HEK293 (cell line): ENCODE measurements at regions not wholly inside any gene's neighbourhood (a gene's known extent, or its start where the extent isn't known, plus 50 kb on each side); places are given as distances from the start of the nearest gene placed in this dataset.

Source experiments
- CTCF ChIA-PET: fragments of 350-600 bp; formaldehyde crosslinking; extraction: SDS; loops from one replicate; lab custom pipeline; 2021; ENCODE audit warnings: antibody characterized with exemption; lab: Yijun Ruan, JAX
- POLR2A ChIA-PET: fragments of 300-600 bp; formaldehyde crosslinking; extraction: SDS; loops from one replicate; lab custom pipeline; 2020; ENCODE audit warnings: antibody characterized with exemption, inconsistent platforms; lab: Yijun Ruan, JAX
- H3K27ac ChIP-seq: fragments of 200-500 bp; sonication (Bioruptor generic); 2 replicates; pipeline ENCODE4 v1.5.1; 2014; ENCODE audit warnings: low read depth, low read length, control low read depth, inconsistent platforms; ENCODE audit errors: extremely low read depth
- H3K36me3 ChIP-seq, 2 experiments: fragments of 200-500 bp in 1 of 2; sonication (Bioruptor generic) in 1 of 2; 1 replicate in 1 of 2; 2 replicates in 1 of 2; pipeline ENCODE4 v1.5.1; 2014 to 2017; ENCODE audit warnings: inconsistent platforms in 2 of 2, low read length in 2 of 2; ENCODE audit not compliant: control insufficient read depth in 2 of 2, insufficient read depth in 1 of 2
- H3K4me1 ChIP-seq: fragments of 200-500 bp; sonication (Bioruptor generic); 2 replicates; pipeline ENCODE4 v1.5.1; 2014; ENCODE audit warnings: mild to moderate bottlenecking, low read length, inconsistent platforms; ENCODE audit not compliant: control insufficient read depth, insufficient read depth
- H3K4me3 ChIP-seq: 2 replicates; pipeline ENCODE4 v1.5.1; 2011; ENCODE audit warnings: low read depth, mild to moderate bottlenecking, control low read depth, low read length, moderate library complexity
- H3K9me3 ChIP-seq: fragments of 200-500 bp; sonication (Bioruptor generic); 2 replicates; pipeline ENCODE4 v1.5.1; 2014; ENCODE audit warnings: low read depth, low read length, inconsistent platforms; ENCODE audit not compliant: control insufficient read depth, insufficient read depth
- ATF2 ChIP-seq: fragments of 450-650 bp; formaldehyde crosslinking; IDR thresholded peaks from 2 replicates; pipeline ENCODE4 v1.5.1; 2016; ENCODE audit warnings: missing biosample characterization, missing genetic modification characterization, low read depth
- GLI4 ChIP-seq: fragments of 450-650 bp; formaldehyde crosslinking; IDR thresholded peaks from 2 replicates; pipeline ENCODE4 v1.5.1; 2016; ENCODE audit warnings: missing biosample characterization, missing genetic modification characterization
- KLF1 ChIP-seq: fragments of 450-650 bp; formaldehyde crosslinking; IDR thresholded peaks from 2 replicates; pipeline ENCODE4 v1.5.1; 2016; ENCODE audit warnings: missing biosample characterization, missing genetic modification characterization
- REPIN1 ChIP-seq: fragments of 450-650 bp; formaldehyde crosslinking; IDR thresholded peaks from 2 replicates; pipeline ENCODE4 v1.5.1; 2017; ENCODE audit warnings: missing biosample characterization, missing genetic modification characterization, low read depth
- SALL2 ChIP-seq: fragments of 450-650 bp; formaldehyde crosslinking; IDR thresholded peaks from 2 replicates; pipeline ENCODE4 v1.5.0; 2017; ENCODE audit warnings: missing biosample characterization, mild to moderate bottlenecking, missing genetic modification characterization, borderline replicate concordance
- SP3 ChIP-seq: fragments of 450-650 bp; formaldehyde crosslinking; IDR thresholded peaks from 2 replicates; pipeline ENCODE4 v1.5.1; 2016; ENCODE audit warnings: missing biosample characterization, missing genetic modification characterization
- ZIC2 ChIP-seq: fragments of 450-650 bp; formaldehyde crosslinking; IDR thresholded peaks from 2 replicates; pipeline ENCODE4 v1.5.1; 2016; ENCODE audit warnings: missing biosample characterization, missing genetic modification characterization
- ZNF202 ChIP-seq: fragments of 450-650 bp; formaldehyde crosslinking; IDR thresholded peaks from 2 replicates; pipeline ENCODE4 v1.5.1; 2016; ENCODE audit warnings: missing biosample characterization, missing genetic modification characterization, borderline replicate concordance
- ZNF214 ChIP-seq: fragments of 450-650 bp; formaldehyde crosslinking; IDR thresholded peaks from 2 replicates; pipeline ENCODE4 v1.5.1; 2017; ENCODE audit warnings: missing biosample characterization, mild to moderate bottlenecking, missing genetic modification characterization, borderline replicate concordance
- ZNF239 ChIP-seq: fragments of 450-650 bp; formaldehyde crosslinking; IDR thresholded peaks from 2 replicates; pipeline ENCODE4 v1.5.1; 2016; ENCODE audit warnings: missing biosample characterization, missing genetic modification characterization
- ZNF280C ChIP-seq: fragments of 450-650 bp; formaldehyde crosslinking; IDR thresholded peaks from 2 replicates; pipeline ENCODE4 v1.5.1; 2016; ENCODE audit warnings: missing biosample characterization, missing genetic modification characterization
- ZNF302 ChIP-seq: fragments of 450-650 bp; formaldehyde crosslinking; IDR thresholded peaks from 2 replicates; pipeline ENCODE4 v1.5.1; 2016; ENCODE audit warnings: missing biosample characterization, missing genetic modification characterization, low read depth
- ZNF404 ChIP-seq: fragments of 450-650 bp; formaldehyde crosslinking; IDR thresholded peaks from 2 replicates; pipeline ENCODE4 v1.5.1; 2017; ENCODE audit warnings: missing biosample characterization, missing genetic modification characterization
- ZNF449 ChIP-seq: fragments of 450-650 bp; formaldehyde crosslinking; IDR thresholded peaks from 2 replicates; pipeline ENCODE4 v1.5.1; 2017; ENCODE audit warnings: missing biosample characterization, mild to moderate bottlenecking, missing genetic modification characterization, moderate library complexity
- ZNF473 ChIP-seq: fragments of 450-650 bp; formaldehyde crosslinking; IDR thresholded peaks from 2 replicates; pipeline ENCODE4 v1.5.1; 2017; ENCODE audit warnings: missing biosample characterization, missing genetic modification characterization
- ZNF514 ChIP-seq: fragments of 450-650 bp; formaldehyde crosslinking; IDR thresholded peaks from 2 replicates; pipeline ENCODE4 v1.5.1; 2016; ENCODE audit warnings: missing biosample characterization, missing genetic modification characterization
- ZNF585B ChIP-seq: fragments of 450-650 bp; formaldehyde crosslinking; IDR thresholded peaks from 2 replicates; pipeline ENCODE4 v1.5.1; 2016; ENCODE audit warnings: missing biosample characterization, missing genetic modification characterization
- ZNF624 ChIP-seq: fragments of 450-650 bp; formaldehyde crosslinking; IDR thresholded peaks from 2 replicates; pipeline ENCODE4 v1.5.1; 2017; ENCODE audit warnings: missing biosample characterization, missing genetic modification characterization
- ZNF629 ChIP-seq: fragments of 450-650 bp; formaldehyde crosslinking; IDR thresholded peaks from 2 replicates; pipeline ENCODE4 v1.5.1; 2017; ENCODE audit warnings: missing biosample characterization, missing genetic modification characterization
- ZNF664 ChIP-seq: fragments of 450-650 bp; formaldehyde crosslinking; IDR thresholded peaks from 2 replicates; pipeline ENCODE4 v1.5.1; 2016; ENCODE audit warnings: missing biosample characterization, missing genetic modification characterization
- ZNF670 ChIP-seq: fragments of 450-650 bp; formaldehyde crosslinking; IDR thresholded peaks from 2 replicates; pipeline ENCODE4 v1.5.1; 2016; ENCODE audit warnings: missing biosample characterization, missing genetic modification characterization, low read depth
- ZSCAN30 ChIP-seq: fragments of 450-650 bp; IDR thresholded peaks from 2 replicates; pipeline ENCODE4 v1.5.1; 2018; ENCODE audit warnings: missing biosample characterization, mild to moderate bottlenecking, missing genetic modification characterization, moderate library complexity
- TF ChIP-seq, protein P1 (sequence below): fragments of 450-650 bp; IDR thresholded peaks from 2 replicates; pipeline ENCODE4 v1.5.1; 2018; ENCODE audit warnings: missing biosample characterization, missing genetic modification characterization
- TF ChIP-seq, protein P2 (sequence below): fragments of 450-650 bp; formaldehyde crosslinking; IDR thresholded peaks from 2 replicates; pipeline ENCODE4 v1.5.1; 2016; ENCODE audit warnings: missing biosample characterization, missing genetic modification characterization
- TF ChIP-seq, protein P3 (sequence below): fragments of 450-650 bp; formaldehyde crosslinking; IDR thresholded peaks from 2 replicates; pipeline ENCODE4 v1.5.1; 2016; ENCODE audit warnings: missing biosample characterization, missing genetic modification characterization
- TF ChIP-seq, protein P4 (sequence below): fragments of 450-650 bp; formaldehyde crosslinking; IDR thresholded peaks from 2 replicates; pipeline ENCODE4 v1.5.1; 2016; ENCODE audit warnings: missing biosample characterization, missing genetic modification characterization

DNA sequence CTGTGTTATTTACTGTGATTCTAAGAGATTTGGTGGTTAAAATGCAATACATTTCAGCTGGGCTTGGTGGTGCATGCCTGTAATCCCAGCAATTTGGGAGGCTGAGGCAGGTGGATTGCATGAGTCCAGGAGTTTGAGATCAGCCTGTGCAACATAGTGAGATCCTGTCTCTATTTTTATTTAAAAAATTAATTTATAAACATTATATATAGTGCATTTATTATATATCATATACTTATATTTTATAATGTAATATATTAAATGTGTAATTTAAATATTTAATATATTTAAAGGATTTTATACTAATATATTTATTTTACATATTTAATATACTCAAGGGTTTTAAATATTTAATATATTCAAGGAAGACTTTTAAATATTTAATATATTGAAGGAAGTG, 402.8 kb upstream of the PCDH15 start (continued):
- no peak for TF ChIP-seq ZNF514 (tag by site-specific recombination)
- no peak for TF ChIP-seq ATF2 (tag by site-specific recombination)
- no peak for TF ChIP-seq ZNF202
- no peak for TF ChIP-seq GLI4
- TF ChIP-seq, protein P1, sequence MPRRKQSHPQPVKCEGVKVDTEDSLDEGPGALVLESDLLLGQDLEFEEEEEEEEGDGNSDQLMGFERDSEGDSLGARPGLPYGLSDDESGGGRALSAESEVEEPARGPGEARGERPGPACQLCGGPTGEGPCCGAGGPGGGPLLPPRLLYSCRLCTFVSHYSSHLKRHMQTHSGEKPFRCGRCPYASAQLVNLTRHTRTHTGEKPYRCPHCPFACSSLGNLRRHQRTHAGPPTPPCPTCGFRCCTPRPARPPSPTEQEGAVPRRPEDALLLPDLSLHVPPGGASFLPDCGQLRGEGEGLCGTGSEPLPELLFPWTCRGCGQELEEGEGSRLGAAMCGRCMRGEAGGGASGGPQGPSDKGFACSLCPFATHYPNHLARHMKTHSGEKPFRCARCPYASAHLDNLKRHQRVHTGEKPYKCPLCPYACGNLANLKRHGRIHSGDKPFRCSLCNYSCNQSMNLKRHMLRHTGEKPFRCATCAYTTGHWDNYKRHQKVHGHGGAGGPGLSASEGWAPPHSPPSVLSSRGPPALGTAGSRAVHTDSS, result no peak
- no peak for TF ChIP-seq ZIC2
- TF ChIP-seq, protein P2, sequence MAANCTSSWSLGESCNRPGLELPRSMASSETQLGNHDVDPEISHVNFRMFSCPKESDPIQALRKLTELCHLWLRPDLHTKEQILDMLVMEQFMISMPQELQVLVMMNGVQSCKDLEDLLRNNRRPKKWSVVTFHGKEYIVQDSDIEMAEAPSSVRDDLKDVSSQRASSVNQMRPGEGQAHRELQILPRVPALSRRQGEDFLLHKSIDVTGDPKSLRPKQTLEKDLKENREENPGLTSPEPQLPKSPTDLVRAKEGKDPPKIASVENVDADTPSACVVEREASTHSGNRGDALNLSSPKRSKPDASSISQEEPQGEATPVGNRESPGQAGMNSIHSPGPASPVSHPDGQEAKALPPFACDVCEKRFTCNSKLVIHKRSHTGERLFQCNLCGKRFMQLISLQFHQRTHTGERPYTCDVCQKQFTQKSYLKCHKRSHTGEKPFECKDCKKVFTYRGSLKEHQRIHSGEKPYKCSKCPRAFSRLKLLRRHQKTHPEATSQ, result no peak
- TF ChIP-seq ZNF670 (tag by site-specific recombination), result no peak
- TF ChIP-seq, protein P3, sequence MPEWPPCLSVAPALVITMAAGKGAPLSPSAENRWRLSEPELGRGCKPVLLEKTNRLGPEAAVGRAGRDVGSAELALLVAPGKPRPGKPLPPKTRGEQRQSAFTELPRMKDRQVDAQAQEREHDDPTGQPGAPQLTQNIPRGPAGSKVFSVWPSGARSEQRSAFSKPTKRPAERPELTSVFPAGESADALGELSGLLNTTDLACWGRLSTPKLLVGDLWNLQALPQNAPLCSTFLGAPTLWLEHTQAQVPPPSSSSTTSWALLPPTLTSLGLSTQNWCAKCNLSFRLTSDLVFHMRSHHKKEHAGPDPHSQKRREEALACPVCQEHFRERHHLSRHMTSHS, result no peak
- no peak for TF ChIP-seq ZNF239 (tag by site-specific recombination)
- TF ChIP-seq SALL2 (tag by site-specific recombination), result no peak
- no peak for TF ChIP-seq ZNF404 (tag by site-specific recombination)

GRCh38 chr10:55203319-55203718, 402.3 kb upstream of the PCDH15 start:
- Histone ChIP-seq H3K9me3 (no peaks in the 10 kb centered on the region), H3K4me1 (no peaks in the 10 kb centered on the region), H3K36me3 (no peaks in the 10 kb centered on the region), H3K27ac (no peak overlapping the region), H3K4me3 (no peak overlapping the region)
- ChIA-PET POLR2A (no interaction called here), CTCF (no interaction called here)
- no peak for TF ChIP-seq ZNF514 (tag by site-specific recombination)
- no peak for TF ChIP-seq ZNF585B (tag by site-specific recombination)
- TF ChIP-seq ZNF214 (tag by site-specific recombination), result no peak
- TF ChIP-seq, protein P4, sequence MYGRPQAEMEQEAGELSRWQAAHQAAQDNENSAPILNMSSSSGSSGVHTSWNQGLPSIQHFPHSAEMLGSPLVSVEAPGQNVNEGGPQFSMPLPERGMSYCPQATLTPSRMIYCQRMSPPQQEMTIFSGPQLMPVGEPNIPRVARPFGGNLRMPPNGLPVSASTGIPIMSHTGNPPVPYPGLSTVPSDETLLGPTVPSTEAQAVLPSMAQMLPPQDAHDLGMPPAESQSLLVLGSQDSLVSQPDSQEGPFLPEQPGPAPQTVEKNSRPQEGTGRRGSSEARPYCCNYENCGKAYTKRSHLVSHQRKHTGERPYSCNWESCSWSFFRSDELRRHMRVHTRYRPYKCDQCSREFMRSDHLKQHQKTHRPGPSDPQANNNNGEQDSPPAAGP (tag by site-specific recombination), result no peak
- no peak for TF ChIP-seq KLF1 (tag by site-specific recombination)
- no peak for TF ChIP-seq ZNF624
- no peak for TF ChIP-seq ZNF664 (tag by site-specific recombination)
- TF ChIP-seq REPIN1 (tag by site-specific recombination), result no peak
- TF ChIP-seq ZNF302 (tag by site-specific recombination), result no peak
- TF ChIP-seq ZNF670 (tag by site-specific recombination), result no peak
- TF ChIP-seq SP3 (tag by site-specific recombination), result no peak
- TF ChIP-seq, protein P2, result no peak
- no peak for TF ChIP-seq ZNF629 (tag by site-specific recombination)
- TF ChIP-seq ZNF280C, result no peak
- TF ChIP-seq SALL2 (tag by site-specific recombination), result no peak
- TF ChIP-seq ZSCAN30, result no peak
- TF ChIP-seq ZNF473 (tag by site-specific recombination), result no peak
- no peak for TF ChIP-seq ZIC2
- TF ChIP-seq ZNF449 (tag by site-specific recombination), result no peak
